ENCODE measurements at regions not wholly inside any gene's neighbourhood (a gene's known extent, or its start where the extent isn't known, plus 50 kb on each side); places are given as distances from the start of the nearest gene placed in this dataset.

- TF ChIP-seq EGR1 (IDR thresholded peaks at IDR 0.05) (no peak), YY1 (IDR thresholded peaks at IDR 0.05; ENCODE audit: low read depth) (no peak), RAD21 (IDR thresholded peaks at IDR 0.05; ENCODE audit: low read depth) (peak; percentile 40; the same call in 1 of the 2 replicates), ZBTB7A (IDR thresholded peaks at IDR 0.05; ENCODE audit: low read depth) (no peak), TAF1 (IDR thresholded peaks at IDR 0.05; ENCODE audit: low read depth) (no peak), REST (IDR thresholded peaks at IDR 0.05; ENCODE audit: low read depth) (no peak), EP300 (IDR thresholded peaks at IDR 0.05; ENCODE audit: borderline replicate concordance) (no peak), TEAD4 (IDR thresholded peaks at IDR 0.05) (no peak), MAX (IDR thresholded peaks at IDR 0.05) (no peak)
Observed at GRCh38 chr13:104318121-104318520, 1251.9 kb upstream of the SLC10A2 start.
